Suprapubic skin (tissue), 3 donors: ENCODE measurements at regions not wholly inside any gene's neighbourhood (a gene's known extent, or its start where the extent isn't known, plus 50 kb on each side); places are given as distances from the start of the nearest gene placed in this dataset.

ENCODE experiments used
- CTCF ChIP-seq, 2 donors: fragments of 200-600 bp in 1 of 2; fragments of 450-650 bp in 1 of 2; sonication (generic) in 1 of 2; IDR thresholded peaks; one replicate each; pipeline ENCODE4 v1.5.1; 2016 to 2019; ENCODE audit warnings: antibody characterized with exemption in 2 of 2, mild to moderate bottlenecking in 1 of 2, moderate library complexity in 1 of 2
- POLR2A ChIP-seq, 2 donors: fragments of 450-650 bp; IDR thresholded peaks; one replicate each; pipeline ENCODE4 v1.6.1; 2017; ENCODE audit warnings: antibody characterized with exemption in 2 of 2, mild to moderate bottlenecking in 2 of 2, moderate library complexity in 2 of 2

GRCh38 chr13:109374609-109375200 is 411.7 kb downstream of the IRS2 start:
- no peak for TF ChIP-seq CTCF (IDR thresholded peaks at IDR 0.05)
- no peak for TF ChIP-seq POLR2A (IDR thresholded peaks at IDR 0.05)
